Stromal cell of bone marrow (primary cell): ENCODE measurements at regions not wholly inside any gene's neighbourhood (a gene's known extent, or its start where the extent isn't known, plus 50 kb on each side); places are given as distances from the start of the nearest gene placed in this dataset.
"Not testable (repeated sequence)": the region's sequence is repeated elsewhere in the genome, so short reads cannot be mapped to it uniquely, and the experiment has no call there.

Experiments used
- DNase-seq: peaks from one replicate; pipeline ENCODE4 v3.0.0-alpha.2; 2012; ENCODE audit warnings: low read depth

DNA sequence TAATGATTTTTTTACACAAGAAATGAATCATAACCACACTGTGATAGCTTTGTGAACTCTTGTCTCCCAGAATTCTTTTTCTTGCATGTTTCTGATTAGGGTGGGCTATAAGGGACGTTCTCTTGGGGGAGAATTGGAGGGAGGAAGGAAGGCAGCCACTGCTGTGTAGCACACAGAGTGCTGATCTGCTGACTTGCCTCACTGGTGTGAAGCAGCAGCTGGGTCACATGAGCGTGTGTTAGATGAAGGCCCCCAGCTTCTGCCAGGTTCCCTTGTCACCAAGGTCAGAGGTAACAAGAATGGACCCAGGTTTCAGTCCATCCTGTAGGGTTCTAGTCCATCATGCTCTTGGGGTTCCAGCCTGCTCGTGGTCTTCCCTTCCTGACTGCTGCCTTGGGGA lies 107.4 kb upstream of the GLI2 start:
- DNase-seq = no peak

DNA sequence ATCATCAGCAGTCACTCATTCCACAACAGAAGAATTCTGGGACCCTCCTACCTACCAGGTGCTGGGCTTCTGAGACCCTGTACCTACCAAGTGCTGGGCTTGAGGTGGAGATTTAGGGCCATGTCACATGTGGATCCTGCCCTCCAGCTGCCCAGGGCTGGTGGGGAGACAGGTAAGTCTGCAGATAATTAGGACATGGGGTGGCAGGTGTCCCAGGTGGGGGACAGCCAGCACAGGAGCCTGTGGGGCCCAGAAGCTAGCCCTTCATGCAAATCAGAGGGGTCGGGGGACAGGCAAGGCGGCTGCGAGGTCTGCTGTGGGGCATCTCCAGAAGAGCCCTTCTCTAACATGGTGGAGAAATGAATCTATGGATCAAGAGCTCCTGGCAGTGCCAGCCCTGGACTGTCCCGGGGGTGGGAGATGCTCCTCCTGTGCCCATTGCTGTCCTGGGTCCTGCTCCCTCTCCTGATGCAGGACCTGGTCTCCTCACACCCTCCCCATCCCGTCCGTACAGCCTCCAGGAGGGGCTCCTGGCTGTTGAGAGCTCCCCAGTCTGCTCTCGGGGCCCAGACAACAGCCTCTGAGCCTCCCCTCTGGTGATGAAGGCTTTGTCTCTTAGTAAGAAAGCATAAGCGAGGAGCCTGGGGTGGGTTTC lies 106.3 kb upstream of the GLI2 start:
- no peak for DNase-seq

DNA sequence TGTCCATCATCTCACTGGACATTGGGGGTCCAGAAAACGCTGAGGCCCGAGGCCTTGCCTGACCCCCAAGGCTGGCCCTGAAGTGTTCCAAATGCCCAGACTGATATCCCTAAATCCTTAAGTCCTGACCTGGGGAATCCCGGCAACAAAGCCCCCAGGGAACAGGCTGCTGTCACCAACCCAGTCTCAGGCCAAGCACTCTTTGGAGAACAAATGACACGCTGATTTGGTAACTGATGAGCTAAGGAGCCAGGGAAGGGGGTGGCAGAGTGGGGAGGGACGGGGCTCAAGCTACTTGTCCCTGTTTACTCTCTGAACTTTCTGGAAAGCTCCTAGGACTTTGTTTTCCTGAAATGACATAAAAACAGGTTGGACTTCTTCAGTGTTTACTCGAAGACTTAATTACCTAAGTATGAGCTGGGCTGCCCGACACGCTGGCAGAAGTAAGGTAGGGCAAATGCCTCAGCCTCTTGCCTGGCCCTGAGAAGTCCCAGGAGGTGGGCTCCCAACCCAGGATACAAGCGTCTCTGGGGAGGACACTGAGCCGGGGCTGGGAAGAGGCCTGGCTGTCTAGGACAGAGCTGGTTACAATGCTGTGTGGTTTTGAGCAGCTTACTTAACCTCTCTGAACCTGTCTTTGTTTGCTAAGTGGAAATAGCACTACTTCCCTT lies 105.5 kb upstream of the GLI2 start:
- DNase-seq = no peak

DNA sequence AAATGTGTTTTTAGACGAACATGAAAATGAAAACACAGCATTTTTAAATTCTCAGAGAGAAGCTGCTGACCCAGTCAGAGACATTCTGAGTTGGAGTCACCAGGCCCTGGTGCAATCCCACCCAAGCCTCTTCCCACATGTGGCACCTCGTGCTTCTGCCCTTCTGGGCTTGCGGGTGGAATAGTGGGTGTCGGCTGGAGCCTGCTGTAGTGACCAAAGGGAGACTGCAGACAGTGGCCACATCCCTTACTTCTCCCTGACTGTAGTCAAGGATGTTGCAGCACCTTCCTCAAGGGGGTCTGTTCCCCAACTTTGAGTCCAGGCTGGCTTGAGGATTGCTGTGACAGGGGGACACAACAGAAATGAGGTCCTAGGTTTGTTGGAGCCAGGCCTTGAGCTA lies 104.4 kb upstream of the GLI2 start:
- no peak for DNase-seq

DNA sequence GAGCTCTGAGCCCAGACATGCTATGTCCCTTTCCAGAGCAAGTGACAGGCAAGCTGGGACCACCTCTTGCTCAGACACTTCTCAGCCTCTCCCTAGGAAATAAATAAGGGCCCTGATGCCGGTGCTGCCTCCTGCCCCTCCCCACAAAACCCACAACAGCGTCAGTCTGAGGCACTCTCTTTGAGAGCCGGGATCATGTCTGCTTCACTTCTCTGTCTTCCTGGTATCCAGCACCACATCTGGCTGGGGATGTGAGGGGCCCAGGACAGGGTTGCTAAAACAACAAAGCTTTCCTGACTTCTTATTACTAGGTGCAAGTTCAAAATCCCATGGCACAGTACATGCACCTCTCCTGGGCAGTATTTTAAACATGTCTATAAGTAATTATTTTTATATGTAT lies 103.9 kb upstream of the GLI2 start:
- DNase-seq = no peak

DNA sequence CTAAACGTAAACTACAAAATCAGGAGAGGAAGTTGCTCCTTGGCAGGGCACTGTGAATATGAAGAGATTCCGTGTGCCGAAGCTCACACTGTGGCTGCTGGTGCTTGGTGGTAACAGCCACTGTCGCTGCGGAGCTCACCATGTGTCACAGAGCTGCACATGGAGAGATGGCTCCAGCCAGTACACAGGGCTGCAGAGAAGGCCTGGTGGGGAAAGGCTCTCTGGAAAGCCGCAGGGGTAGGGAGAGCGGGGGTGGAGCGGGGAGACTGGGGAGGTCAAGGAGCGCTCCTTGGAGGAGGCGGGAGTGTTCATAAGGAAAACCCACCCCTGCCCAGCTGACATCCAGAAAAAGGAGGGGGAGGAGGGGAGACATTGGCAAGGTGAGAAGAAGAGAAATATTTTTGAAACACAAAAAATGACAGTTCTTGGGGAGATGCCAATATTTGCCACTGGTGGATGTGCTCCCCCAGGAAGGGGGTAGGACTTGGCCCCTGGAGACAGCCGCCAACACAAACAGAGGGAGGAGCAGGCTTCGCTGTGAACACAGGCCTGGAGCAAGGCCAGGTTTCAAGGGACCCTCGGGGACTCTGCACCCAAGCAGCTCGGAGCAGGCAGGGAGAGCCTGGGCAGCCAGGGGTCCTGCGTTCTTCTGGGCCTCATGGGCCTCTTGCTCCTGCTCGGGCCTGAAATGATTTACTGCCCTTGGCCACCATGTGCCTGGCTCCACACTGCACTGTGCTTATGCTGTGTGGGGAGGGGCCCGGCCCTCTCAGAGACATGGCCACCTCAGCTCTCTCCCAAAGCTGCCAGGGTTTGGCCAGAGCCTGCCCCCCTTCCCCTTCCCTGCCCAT lies 102.6 kb upstream of the GLI2 start:
- DNase-seq = no peak

DNA sequence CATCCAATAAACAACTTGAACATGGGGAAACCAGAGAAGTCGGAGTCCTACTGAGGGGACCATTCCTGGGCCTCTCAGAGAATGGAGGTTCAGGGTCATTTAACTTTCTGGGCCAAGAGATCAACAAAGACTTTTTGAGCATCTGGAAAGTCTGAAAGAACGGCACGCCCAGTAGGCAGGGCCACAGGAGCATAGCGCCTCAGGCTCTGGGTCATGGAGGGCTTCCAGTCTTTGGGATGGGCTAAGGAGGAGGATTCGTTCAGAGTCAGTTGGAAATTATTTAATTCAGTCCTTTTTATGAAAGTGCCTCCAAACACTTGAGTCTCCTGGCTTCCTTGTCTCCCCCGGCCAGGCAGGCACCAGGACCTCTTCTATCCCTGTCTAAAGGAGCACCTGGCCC lies 101.1 kb upstream of the GLI2 start:
- no peak for DNase-seq

DNA sequence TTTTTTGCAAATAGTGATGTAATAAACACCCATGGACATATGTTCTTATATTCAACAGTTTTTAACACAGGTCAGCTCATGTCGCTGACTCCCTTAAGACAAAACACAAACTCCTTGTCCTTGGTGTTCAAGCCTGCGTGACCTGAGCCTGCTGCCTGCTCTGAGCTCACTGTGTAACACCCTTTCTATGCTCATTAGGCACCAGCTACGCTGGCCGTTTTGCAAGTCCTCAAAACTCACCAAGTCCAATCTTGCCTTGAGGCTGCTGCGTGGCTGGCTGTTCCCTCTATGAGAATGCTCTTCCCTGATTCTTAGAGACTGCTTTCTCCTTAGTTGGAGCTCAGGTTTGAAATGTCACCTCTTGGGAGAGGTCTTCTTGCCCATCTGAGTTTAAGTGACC lies 100.5 kb upstream of the GLI2 start:
- no peak for DNase-seq

DNA sequence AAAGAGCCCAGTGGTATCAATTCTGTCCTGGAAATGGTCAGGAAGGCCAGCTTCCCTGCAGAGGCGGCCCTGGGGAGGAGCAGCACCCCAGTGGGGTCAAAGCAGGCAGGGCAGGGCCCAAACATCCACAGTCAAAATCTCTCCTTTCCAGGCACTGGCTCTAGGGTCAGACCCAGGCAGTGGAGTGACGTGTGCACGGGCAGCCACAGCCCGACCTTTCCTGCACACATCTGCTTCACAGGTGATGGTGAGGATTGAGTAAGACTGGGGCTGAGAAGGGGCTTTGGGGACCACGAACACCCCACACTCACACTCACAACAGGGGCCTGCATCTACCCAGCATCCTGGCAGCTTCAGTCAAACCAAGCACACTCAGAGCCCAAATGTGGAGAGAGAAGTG lies 97.8 kb upstream of the GLI2 start:
- DNase-seq = no peak

DNA sequence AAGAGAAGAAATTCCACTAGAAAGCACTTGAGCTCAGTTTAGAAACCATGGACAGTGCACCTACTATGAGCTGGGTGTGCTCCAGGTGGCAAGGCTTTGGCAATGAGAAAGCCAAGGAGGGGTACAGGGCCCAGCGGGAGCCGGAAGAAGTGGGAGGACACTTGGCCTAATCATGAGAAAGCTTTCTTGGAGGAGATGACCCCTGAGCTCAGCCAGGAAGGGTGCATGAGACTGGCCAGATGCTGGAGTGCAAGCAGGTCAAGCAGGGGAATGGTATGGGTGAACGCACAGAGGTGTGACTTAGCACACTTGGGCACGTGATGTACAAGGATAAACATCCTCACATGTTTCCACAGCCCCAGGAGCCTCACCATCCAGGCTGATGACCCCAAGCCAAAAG lies 97.2 kb upstream of the GLI2 start:
- no peak for DNase-seq

DNA sequence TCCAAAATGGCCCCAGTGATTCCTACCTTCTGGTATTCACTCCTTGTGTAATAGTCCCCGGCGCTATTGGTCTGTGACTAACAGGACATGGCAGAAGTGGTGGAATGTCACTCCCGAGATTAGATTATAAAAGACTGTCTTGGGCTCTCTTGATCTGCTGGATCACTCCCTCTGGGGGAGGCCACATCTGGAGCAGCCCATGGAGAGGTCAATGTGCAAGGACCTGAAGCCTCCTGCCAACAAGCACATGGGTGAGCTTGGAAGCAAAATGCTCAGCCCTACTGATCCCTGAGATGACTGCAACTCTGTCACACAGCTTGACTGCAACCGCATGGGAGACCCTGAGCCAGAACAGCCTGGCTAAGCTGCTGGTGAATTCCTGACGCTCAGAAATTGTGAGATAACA lies 94.3 kb upstream of the GLI2 start:
- DNase-seq = peak; percentile 25

DNA sequence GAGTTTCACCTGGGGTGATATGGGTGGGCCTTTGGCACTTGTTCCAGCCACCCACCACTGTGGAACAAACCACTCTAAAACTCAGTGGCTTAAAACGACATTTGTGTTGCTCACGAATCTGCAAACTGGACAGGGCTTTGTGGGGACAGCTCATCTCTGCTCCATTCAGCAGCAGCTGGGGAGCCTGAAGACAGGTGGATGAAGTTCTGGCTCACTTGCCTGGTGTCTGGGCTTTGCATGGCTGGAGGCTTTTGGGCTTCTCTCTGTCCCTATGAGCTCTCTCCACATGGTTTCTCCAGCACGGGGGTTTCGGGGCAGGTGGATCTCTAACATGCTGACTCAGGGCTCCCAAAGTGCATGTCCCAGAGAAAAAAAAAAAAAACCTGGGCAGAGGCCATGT lies 93.0 kb upstream of the GLI2 start:
- DNase-seq = no peak

DNA sequence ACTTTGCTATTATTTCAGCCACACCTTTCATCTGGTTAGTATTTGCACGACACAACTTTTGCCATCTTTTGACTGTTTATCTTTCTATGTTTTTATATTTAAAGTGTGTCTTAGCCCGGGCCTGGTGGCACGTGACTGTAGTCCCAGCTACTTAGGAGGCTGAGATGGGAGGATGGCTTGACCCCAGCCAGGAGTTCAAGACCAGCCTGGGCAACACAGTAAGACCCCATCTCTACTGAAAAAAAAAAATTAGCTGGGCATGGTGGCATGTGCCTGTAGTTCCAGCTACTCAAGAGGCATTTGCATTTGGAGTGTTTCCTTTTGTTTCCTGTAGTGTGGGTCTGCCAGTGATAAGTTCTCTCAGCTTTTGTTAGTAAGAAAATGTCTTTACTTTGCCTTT lies 88.7 kb upstream of the GLI2 start:
- no peak for DNase-seq

DNA sequence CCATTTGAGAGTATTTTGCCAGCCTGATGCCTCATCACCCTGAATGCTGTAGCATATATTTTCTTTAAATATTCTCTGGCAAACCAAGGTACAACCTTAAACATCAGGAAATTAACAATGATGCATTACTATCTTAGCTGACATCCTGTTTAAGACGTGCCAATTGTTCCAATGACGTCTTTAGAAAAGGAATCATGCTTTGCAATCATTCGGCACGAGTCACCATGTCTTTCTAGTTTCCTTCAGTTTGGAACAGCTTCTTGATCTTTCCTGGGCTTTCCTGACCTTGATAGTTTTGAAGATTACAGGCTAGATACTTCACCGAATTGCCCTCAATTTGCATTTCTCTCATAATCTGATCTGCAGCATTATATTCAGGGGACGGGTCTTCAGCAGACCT lies 88.2 kb upstream of the GLI2 start:
- DNase-seq = peak; percentile 64

DNA sequence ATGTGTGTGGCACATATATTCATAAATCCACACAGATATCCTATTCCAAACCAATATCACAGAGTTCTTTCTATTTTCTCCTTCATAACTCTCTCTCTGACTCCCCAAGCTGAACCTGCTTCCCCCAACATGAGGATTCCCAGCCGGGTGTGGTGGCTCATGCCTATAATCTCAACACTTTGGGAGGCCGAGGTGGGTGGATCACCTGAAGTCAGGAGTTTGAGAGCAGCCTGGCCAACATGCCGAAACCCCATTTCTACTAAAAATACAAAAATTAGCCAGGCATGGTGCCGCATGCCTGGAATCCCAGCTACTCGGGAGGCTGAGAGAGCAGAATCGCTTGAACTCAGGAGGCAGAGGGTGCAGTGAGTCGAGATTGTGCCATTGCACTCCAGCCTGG lies 86.3 kb upstream of the GLI2 start:
- DNase-seq = not testable (repeated sequence)

DNA sequence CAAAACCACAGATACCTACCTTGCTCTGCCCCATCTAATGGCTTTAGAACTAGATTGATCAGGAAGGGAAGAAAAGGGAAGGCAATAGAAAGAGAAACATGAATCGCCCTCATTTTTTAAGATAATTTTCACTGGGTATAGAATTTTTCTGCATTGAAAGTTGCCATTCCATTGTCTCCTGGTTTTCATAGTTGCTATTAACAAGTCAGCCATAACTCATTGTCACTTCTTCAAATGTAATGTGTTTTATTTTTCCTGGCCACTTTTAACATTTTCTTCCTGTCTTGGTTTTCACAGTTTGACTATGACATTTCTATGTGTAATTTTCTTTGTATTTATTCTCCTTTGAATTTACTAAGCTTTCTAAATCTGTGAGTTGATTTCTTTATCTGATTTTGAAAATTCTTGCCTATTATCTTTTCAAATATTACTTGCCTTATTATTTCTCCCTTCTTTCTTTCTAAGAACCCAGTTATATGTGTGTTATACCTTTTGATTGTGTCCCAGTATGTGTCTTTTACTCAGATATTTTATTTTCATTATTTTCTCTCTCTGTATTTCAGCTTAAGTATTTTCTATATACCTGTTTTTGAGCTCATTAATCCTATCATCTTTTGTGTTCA lies 85.5 kb upstream of the GLI2 start:
- no peak for DNase-seq

DNA sequence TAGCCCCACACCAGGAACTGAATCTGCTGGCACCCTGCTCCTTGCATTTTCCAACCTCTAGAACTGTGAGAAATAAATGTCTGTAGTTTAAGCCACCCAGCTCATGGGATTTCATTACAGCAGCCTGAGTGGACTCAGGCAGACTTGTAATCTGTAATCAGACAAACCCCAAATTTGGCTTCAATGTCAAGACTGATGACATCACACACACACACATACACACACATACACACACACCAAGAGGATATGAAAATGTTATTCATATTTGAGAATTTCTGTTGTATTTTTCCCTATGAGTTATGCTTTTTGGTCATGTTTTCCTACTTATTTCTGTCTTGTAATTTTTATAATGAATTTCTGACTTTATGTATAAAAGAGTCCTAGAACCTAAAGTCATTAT lies 83.8 kb upstream of the GLI2 start:
- no peak for DNase-seq

DNA sequence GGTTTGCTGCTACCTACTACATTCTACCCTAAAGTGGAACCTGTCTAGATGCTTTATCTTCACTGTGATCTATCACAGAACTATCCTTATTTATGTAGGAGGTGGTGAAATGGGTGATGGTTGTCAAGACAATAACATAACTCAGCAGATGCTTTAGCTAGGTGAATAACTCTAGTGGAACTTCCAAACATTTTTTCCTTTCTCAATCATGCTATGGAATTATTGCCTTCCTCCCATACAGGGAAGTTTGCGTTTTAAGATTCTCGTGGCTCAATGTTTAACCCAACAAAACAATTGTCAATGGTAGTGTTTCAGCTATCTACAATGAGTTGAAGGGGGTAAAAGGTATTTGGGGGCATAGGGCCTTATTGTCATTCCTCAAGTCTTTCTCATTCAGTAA lies 82.6 kb upstream of the GLI2 start:
- no peak for DNase-seq

DNA sequence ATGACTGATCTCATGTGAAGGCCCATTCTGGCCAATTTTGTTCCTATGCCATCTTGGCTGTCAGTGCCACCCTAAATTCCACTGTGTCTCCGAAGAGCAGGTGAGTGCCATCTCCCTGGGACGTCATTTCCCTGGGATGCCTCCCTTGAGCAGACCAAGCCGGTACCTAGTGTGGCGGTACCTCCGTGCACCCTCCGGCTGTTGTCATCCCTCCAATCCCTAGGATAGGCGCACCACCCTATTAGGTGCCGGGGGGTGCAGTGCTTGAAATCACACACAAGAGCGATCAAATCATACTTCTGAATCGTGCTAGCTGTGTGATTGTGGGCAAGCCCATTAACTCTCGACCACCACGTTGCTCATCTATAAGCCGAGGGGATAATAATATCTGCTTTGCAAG lies 81.8 kb upstream of the GLI2 start:
- DNase-seq = no peak

DNA sequence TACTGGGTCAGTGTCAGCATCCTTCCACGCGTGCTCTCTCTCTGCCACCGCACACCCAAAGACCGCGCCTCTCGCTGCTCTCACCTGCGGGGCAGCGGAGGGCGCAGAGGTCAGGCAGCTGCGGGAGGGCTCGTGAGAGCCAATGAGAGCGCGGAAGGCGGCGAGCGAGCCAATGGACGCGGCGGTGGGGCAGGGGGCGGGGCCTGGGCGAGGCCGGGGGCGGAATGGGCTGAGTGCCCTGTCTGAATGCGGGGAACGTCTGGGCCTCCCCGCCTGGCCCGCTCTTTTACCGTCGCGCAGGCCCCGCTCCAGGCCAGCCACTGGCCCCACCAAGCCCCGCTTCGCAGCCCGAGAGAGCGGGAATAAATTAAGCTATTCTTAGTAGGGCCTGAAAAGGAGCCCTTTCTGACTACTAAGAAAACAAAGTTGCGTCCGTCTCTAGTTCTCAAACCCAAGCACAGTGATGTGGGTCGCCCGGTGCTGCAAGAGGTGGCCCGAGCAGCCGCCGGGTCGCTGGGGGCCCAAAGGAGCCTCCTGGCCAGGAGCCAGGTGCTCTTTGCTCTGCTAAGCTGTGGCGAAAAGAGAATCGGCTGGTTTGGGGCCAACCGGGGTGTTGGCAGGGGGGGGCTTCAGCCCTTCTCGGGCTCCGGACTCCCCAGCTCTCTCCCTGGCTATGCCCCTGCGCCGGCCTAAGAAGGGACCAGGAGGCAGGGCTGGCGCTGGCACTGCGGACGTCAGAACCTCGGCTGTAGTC lies 81.1 kb upstream of the GLI2 start:
- DNase-seq = no peak

DNA sequence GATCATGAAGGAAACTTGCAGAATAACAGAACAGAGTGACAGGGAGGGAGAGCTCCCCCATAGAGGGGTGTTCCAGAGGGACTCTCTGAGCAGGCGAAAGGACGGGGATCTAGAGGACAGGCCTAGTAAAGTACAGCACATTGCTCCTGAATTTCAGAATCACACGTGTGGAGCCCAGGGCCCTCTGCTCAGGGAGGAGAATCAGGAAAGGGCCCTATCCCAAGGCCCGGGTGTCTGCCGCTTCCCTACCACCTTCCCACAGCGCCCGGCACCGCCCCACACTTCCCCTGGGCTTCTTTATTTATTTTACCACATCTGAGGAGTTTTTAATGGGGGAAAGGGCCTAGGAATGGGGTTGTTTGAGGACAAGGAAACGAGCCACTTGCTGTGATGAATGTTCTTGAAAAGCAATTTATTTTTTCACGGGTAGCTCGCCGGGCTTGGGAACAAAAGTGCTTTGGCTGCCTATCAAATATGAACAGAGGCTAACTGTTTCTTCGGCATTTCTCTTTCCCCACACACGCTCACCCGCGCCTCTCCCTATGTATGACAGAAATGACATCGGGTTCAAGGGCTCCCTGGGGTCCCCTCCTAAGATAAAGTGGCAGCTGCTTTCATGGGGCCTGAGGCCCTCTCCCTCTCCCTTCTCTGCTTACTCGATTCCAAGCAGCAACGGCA lies 79.3 kb upstream of the GLI2 start:
- DNase-seq = no peak
